ENCODE measurements at regions not wholly inside any gene's neighbourhood (a gene's known extent, or its start where the extent isn't known, plus 50 kb on each side); places are given as distances from the start of the nearest gene placed in this dataset.

- no peak for DNase-seq
Observed at GRCh38 chr18:45386041-45386655, 229.1 kb upstream of the SLC14A2 start.

GRCh38 chr18:45387229-45387628, 228.0 kb upstream of the SLC14A2 start:
- DNase-seq = no peak

GRCh38 chr18:45398448-45398847, 216.8 kb upstream of the SLC14A2 start:
- DNase-seq = peak; percentile 4

- no peak for DNase-seq
Observed at GRCh38 chr18:45399146-45399545, 216.1 kb upstream of the SLC14A2 start.

GRCh38 chr18:45399643-45400042, 215.6 kb upstream of the SLC14A2 start:
- no peak for DNase-seq

GRCh38 chr18:45402485-45403056, 212.7 kb upstream of the SLC14A2 start:
- DNase-seq = peak; percentile 25

- no peak for DNase-seq
Observed at GRCh38 chr18:45403341-45404049, 211.8 kb upstream of the SLC14A2 start.

GRCh38 chr18:45408218-45408617, 207.1 kb upstream of the SLC14A2 start:
- DNase-seq = no peak

GRCh38 chr18:45409971-45410370, 205.3 kb upstream of the SLC14A2 start:
- DNase-seq = no peak

- DNase-seq = peak; percentile 14
Observed at GRCh38 chr18:45412577-45412976, 202.7 kb upstream of the SLC14A2 start.

- DNase-seq = no peak
Observed at GRCh38 chr18:45413180-45413836, 202.0 kb upstream of the SLC14A2 start.

GRCh38 chr18:45415614-45416013, 199.7 kb upstream of the SLC14A2 start:
- no peak for DNase-seq

- DNase-seq = no peak
Observed at GRCh38 chr18:45416168-45416567, 199.1 kb upstream of the SLC14A2 start.

GRCh38 chr18:45417392-45417791, 197.9 kb upstream of the SLC14A2 start:
- no peak for DNase-seq

GRCh38 chr18:45423659-45424058, 191.6 kb upstream of the SLC14A2 start:
- DNase-seq = no peak

GRCh38 chr18:45430041-45430440, 185.2 kb upstream of the SLC14A2 start:
- no peak for DNase-seq

GRCh38 chr18:45435810-45436209, 179.5 kb upstream of the SLC14A2 start:
- no peak for DNase-seq

GRCh38 chr18:45437366-45437765, 177.9 kb upstream of the SLC14A2 start:
- no peak for DNase-seq

- DNase-seq = no peak
Observed at GRCh38 chr18:45439851-45440645, 175.2 kb upstream of the SLC14A2 start.

GRCh38 chr18:45441110-45441847, 174.0 kb upstream of the SLC14A2 start:
- no peak for DNase-seq

- no peak for DNase-seq
Observed at GRCh38 chr18:45444040-45444439, 171.2 kb upstream of the SLC14A2 start.

Data from activated CD4-positive, alpha-beta T cell treated with anti-CD3 and anti-CD28 coated beads, Interleukin-10, Interleukin-2, amounts not matched to agents 100 ng/mL and 50 ng/mL, durations not matched to agents 16 hours and 8 hours (primary cell).